Nephron progenitor cell (in vitro differentiated cells): ENCODE measurements at regions not wholly inside any gene's neighbourhood (a gene's known extent, or its start where the extent isn't known, plus 50 kb on each side); places are given as distances from the start of the nearest gene placed in this dataset.

Experiments used
- DNase-seq: peaks from one replicate; pipeline ENCODE4 v3.0.0; 2021
- H3K27ac Mint-ChIP-seq: 2 replicates; pipeline ENCODE4 v1.8.0; 2021; ENCODE audit warnings: mild to moderate bottlenecking, moderate library complexity, mixed read lengths
- H3K27me3 Mint-ChIP-seq: 2 replicates; pipeline ENCODE4 v1.8.0; 2021; ENCODE audit warnings: mild to moderate bottlenecking, low read depth, mixed read lengths; ENCODE audit not compliant: poor library complexity
- H3K36me3 Mint-ChIP-seq: 2 replicates; pipeline ENCODE4 v1.8.0; 2021; ENCODE audit warnings: low read depth, mixed read lengths
- H3K4me1 Mint-ChIP-seq: 2 replicates; pipeline ENCODE4 v1.8.0; 2021; ENCODE audit warnings: mixed read lengths
- H3K4me3 Mint-ChIP-seq: 2 replicates; pipeline ENCODE4 v1.8.0; 2021; ENCODE audit warnings: mild to moderate bottlenecking, moderate library complexity, mixed read lengths
- H3K9me3 Mint-ChIP-seq: 2 replicates; pipeline ENCODE4 v1.8.0; 2021; ENCODE audit warnings: mild to moderate bottlenecking, moderate library complexity, mixed read lengths
- CTCF ChIP-seq: fragments of 200-600 bp; sonication (generic); IDR thresholded peaks from 2 replicates; pipeline ENCODE4 v1.5.0; 2021; ENCODE audit warnings: antibody characterized with exemption

DNA sequence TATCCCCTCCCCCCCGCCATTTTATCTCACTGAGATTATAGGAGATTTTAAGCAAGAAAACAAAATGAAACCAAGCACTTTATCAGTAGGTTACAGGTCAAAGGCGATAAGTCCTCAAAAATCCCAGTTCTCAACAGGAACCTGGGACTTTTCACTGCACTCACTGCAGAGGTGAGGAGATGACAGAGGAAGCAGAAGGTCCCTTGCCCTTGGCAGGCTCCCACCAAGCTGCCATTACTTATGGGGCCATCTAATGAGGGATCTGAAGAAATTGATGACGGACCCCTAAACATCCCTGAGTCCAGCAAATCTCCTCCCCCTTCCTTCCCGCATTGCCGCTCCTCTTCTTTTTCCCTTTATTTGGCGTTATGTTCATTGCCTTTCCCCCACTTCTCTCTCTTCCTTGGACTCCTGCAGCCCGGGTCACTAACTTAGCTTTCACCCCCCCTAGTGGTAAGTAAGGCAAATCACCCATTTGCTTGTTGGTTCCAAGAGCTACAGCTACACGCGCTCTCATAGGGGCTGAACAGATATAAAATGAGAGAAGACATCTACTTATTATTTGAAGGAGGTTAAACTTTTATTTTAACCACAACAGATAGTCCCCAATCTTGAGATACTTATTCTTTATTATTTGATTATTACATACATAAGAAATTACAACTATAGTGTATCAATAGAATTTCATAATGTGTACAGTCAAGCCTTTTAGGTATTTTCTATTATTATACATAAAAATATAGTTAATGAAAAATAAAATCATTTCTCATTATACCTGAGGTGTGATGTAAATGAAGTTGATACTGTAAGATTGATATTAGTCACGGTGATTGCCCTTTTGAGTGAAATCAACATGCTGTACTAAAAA is 52.0 kb upstream of the ARGLU1 start:
- H3K36me3 Mint-ChIP-seq, result no peaks in the 10 kb centered on the region
- no peak overlapping the region for H3K4me3 Mint-ChIP-seq
- DNase-seq, result peak; percentile 36
- H3K9me3 Mint-ChIP-seq, result no peaks in the 10 kb centered on the region
- no peak overlapping the region for H3K27ac Mint-ChIP-seq
- H3K4me1 Mint-ChIP-seq, result peaks cover 30% of the 10 kb centered on the region
- TF ChIP-seq CTCF, result peak; percentile 75
- H3K27me3 Mint-ChIP-seq, result peaks cover 8% of the 10 kb centered on the region
